Activated CD4-positive, alpha-beta T cell treated with anti-CD3 and anti-CD28 coated beads for 36 hours (primary cell): ENCODE measurements at regions not wholly inside any gene's neighbourhood (a gene's known extent, or its start where the extent isn't known, plus 50 kb on each side); places are given as distances from the start of the nearest gene placed in this dataset.
"Not testable (repeated sequence)": the region's sequence is repeated elsewhere in the genome, so short reads cannot be mapped to it uniquely, and the experiment has no call there.

Experiments used
- ATAC-seq: fragments of 200-7000 bp; cut with Tn5 transposase; one replicate; pipeline ENCODE4 v1.10.0; 2021; ENCODE audit warnings: mild to moderate bottlenecking, moderate library complexity
- CTCF ChIA-PET: fragments of 350-600 bp; sonication (Branson Sonifier 250); formaldehyde crosslinking; loops from one replicate; lab custom pipeline; 2021; ENCODE audit warnings: antibody characterized with exemption; lab: Charles Lee
- POLR2A ChIA-PET: fragments of 350-600 bp; sonication (Branson Sonifier 250); formaldehyde crosslinking; loops from one replicate; lab custom pipeline; 2021; ENCODE audit warnings: antibody characterized with exemption, inconsistent platforms; lab: Charles Lee
- DNase-seq: peaks from one replicate; pipeline ENCODE4 v3.0.0-alpha.2; 2020
- H3K27ac Mint-ChIP-seq: one replicate; pipeline ENCODE4 v1.8.0; 2021; ENCODE audit warnings: mixed read lengths
- H3K27me3 Mint-ChIP-seq: one replicate; pipeline ENCODE4 v1.8.0; 2021; ENCODE audit warnings: mixed read lengths
- H3K36me3 Mint-ChIP-seq: one replicate; pipeline ENCODE4 v1.8.0; 2021; ENCODE audit warnings: low read depth, mixed read lengths
- H3K4me1 Mint-ChIP-seq: one replicate; pipeline ENCODE4 v1.8.0; 2021; ENCODE audit warnings: mixed read lengths
- H3K4me3 Mint-ChIP-seq: one replicate; pipeline ENCODE4 v1.8.0; 2021; ENCODE audit warnings: mild to moderate bottlenecking, moderate library complexity, mixed read lengths
- H3K9me3 Mint-ChIP-seq: one replicate; pipeline ENCODE4 v1.8.0; 2021; ENCODE audit warnings: low read depth, mixed read lengths
- intact Hi-C, 2 experiments: fragments of 100-400 bp; cut with DNase I in 1 of 2; cut with micrococcal nuclease in 1 of 2; formaldehyde crosslinking; loops; one replicate each; pipeline versions ENCODE4 v1.14.2 to v1.15.1; 2022 to 2024; cut with DNase I, micrococcal nuclease

DNA sequence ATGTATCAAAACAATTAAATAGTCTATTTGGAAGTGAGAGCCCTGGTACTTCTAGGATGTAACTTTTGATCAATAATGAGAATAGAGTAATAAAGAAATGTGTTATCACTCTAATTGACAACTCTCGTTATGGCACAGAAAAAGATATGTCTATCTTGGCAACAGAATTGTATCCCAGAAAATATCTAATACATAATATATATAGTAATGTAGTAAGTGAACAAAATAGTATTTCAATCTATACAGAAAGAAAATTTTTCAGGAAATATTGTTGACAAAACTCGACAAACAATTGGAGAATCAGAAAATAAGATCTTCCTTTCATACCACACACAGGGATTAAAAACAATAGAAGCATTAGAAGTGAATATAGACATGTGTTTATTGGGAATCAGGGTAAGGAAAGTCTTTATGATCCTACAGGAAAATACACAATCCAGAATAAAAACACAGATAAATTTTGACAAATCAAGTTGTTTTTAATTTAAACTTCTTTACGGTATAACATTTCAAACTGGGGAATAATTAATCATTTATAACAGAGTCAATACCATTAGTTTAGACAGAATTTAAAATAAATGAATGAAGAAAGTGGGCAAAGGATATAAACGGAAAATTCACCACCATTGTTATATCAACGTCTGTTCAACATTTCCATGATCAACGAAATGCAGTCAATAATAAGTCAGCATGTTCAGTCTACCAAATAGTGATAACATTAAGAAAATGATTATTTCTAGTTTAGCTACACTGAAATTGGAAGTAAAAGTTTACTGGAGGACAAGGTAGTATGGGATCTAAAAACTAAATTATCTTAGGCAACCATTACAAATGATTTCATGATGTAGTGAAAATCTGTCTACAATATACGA lies 1526.5 kb upstream of the TPTE start:
- Mint-ChIP-seq H3K4me1 (no peaks in the 10 kb centered on the region), H3K9me3 (peaks cover 52% of the 10 kb centered on the region), H3K27ac (no peak overlapping the region), H3K27me3 (peaks cover 30% of the 10 kb centered on the region), H3K36me3 (peaks cover 3% of the 10 kb centered on the region), H3K4me3 (no peak overlapping the region)
- intact Hi-C loops = no loop called here
- POLR2A ChIA-PET = no interaction called here
- no peak for DNase-seq
- CTCF ChIA-PET = no interaction called here
- no peak for ATAC-seq

DNA sequence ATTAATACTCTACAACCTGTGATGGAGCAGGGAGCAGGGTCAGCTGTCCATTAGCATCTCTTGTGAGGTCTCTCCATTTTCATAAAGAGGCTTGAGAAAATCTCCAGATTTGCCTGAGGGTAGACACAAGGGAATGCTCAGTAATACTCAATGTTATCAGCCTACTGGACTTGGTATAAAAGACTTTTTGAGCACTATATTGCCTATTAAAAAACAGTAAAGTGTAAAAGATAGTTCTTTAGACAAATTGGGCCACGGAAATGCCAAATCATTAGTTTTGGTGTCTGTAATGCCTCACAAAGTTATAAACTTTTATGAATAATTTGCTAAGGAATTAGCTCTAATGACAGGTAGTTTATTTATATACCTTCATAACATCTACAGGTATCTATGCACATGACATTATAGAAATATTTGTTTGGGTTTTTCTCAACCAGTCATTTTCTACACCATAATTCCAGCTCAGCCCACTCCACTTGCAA lies 1524.9 kb upstream of the TPTE start:
- H3K27ac Mint-ChIP-seq, ATAC-seq, intact Hi-C loops, H3K4me3 Mint-ChIP-seq, H3K4me1 Mint-ChIP-seq, CTCF ChIA-PET, H3K36me3 Mint-ChIP-seq, DNase-seq: not testable (repeated sequence)
- H3K9me3 Mint-ChIP-seq = peaks cover 50% of the 10 kb centered on the region
- H3K27me3 Mint-ChIP-seq = peaks cover 22% of the 10 kb centered on the region
- POLR2A ChIA-PET = interaction anchor here (0.6 kb wide), 1 partner anchor 26 kb away, joined by 3 read pairs; no protein-coding TSS in a partner anchor

DNA sequence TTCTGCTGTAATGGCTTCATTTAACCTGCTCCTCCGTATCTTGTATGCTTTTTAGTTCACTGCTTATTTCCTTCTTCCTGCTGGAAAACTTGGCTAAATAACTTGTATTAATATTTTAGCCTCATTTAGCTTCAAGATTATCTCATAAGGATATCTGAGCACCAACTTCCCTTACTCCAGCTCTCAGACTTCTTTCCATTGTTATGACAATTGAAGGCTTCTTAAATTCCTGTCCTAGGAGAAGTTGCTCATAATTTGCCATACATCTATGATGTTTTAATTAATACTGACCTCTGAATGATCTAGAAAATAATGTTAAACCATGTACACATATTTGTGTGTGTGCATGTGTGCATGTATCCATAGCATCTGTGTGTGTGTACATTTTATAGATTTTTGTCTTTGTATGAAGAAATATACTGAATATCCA lies 1524.4 kb upstream of the TPTE start:
- intact Hi-C loops = no loop called here
- H3K4me1 Mint-ChIP-seq = no peaks in the 10 kb centered on the region
- peaks cover 47% of the 10 kb centered on the region for H3K9me3 Mint-ChIP-seq
- no peak overlapping the region for H3K27ac Mint-ChIP-seq
- H3K27me3 Mint-ChIP-seq = peaks cover 17% of the 10 kb centered on the region
- POLR2A ChIA-PET = interaction anchor here (0.6 kb wide), 1 partner anchor 26 kb away, joined by 3 read pairs; no protein-coding TSS in a partner anchor
- no peaks in the 10 kb centered on the region for H3K36me3 Mint-ChIP-seq
- ATAC-seq (no peak), DNase-seq (no peak)
- CTCF ChIA-PET = no interaction called here
- H3K4me3 Mint-ChIP-seq = no peak overlapping the region

DNA sequence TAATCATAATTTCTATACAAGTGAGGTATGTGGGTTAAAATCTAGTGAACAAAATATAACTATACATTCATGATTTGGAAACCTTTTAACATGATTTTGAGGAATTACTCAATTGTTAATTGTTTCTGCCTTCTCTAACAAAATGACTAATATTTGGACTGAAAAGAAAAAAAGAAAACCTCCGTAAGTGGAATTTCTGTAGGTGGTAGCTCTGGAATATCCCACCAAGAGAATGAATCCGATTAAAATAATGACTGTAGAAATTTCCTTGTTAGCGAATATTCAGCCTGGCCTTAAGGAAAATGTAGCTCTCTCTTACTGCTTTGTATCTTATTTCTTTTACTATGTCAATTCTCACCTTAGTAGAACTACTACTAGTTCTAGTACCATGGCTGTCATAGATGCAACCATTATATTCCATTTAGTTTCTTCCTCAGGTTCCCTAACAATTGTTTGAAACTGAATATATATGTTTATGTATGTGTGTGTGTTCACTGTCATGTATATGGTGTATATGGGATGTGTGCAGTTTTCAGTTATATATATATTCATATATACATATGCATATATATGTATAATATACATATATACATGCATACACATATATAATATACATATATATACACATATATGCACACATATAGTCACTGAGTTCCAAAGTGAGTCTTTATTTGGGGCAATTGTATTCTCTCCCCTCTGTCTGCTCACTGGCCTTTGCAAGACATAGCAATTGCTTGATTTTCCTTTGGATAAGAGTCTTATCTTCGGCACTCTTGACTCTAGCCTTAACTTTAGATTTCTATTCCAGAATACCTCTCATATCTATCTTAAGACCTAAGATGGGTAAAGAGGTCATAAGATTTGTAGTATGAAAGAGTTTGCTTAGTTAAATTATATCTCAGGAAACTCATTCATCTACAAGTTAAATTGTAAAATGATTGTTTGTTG lies 1523.7 kb upstream of the TPTE start:
- H3K9me3 Mint-ChIP-seq = peaks cover 45% of the 10 kb centered on the region
- intact Hi-C loops, H3K36me3 Mint-ChIP-seq, H3K4me1 Mint-ChIP-seq, CTCF ChIA-PET, H3K27ac Mint-ChIP-seq, H3K4me3 Mint-ChIP-seq, ATAC-seq, POLR2A ChIA-PET, H3K27me3 Mint-ChIP-seq, DNase-seq: not testable (repeated sequence)

DNA sequence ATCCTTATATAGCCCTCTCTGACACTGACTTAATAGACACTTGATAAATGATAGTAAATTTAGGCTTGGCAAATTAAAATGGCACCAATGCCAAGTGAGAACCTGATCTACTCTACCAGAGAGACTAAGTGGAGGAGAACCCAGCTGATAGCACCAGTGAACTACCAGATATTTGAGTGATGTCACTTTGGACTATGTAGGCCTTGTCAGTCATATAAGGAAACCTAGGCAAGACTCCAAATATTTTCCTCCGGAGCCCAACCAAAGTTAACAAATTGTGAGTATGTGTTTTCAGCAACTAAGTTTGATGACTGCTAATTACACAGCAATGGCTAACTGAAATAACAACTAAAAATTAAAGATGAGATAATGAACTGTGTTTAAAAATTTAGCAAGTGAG lies 1522.9 kb upstream of the TPTE start:
- H3K4me3 Mint-ChIP-seq, H3K27ac Mint-ChIP-seq, POLR2A ChIA-PET, H3K4me1 Mint-ChIP-seq, H3K36me3 Mint-ChIP-seq, H3K27me3 Mint-ChIP-seq, intact Hi-C loops, CTCF ChIA-PET, DNase-seq, ATAC-seq: not testable (repeated sequence)
- H3K9me3 Mint-ChIP-seq = peaks cover 38% of the 10 kb centered on the region

DNA sequence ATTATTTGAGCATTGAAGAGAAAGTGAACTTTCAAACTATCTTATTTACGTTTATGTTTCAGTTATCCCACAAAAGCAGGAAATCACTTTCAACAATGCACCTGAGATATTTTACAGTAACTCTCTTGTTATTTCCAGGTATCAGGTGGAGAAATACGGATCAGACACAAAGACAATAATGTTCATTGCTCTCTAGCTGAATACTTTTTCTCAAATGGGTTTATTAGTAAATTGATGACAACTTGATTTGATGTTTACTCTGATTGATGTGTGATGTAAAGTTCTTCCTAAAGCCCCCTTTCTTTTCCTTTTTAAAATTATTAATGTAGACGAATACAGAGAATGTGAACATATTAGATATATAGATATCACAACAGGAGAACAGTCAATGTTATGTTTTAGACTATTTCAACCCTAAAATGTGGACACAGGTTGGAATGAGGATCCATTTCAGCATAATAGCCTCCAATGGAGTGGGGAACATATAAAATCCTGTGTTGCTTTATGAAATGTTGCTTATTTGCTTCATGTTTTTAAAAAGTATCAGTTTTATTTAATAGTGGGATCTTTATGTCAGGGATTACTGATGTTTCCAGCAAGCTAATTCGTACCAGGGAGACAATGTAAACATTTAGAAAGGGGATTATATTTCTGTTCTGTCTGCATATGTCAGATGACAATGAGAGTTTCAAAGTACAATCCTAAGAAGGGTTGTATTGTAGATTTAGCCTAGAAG lies 1522.3 kb upstream of the TPTE start:
- ATAC-seq = no peak
- Mint-ChIP-seq H3K27me3 (no peaks in the 10 kb centered on the region), H3K9me3 (peaks cover 35% of the 10 kb centered on the region), H3K4me3 (no peak overlapping the region), H3K4me1 (no peaks in the 10 kb centered on the region), H3K27ac (no peak overlapping the region), H3K36me3 (no peaks in the 10 kb centered on the region)
- ChIA-PET POLR2A (no interaction called here), CTCF (no interaction called here)
- no peak for DNase-seq
- intact Hi-C loops = no loop called here

DNA sequence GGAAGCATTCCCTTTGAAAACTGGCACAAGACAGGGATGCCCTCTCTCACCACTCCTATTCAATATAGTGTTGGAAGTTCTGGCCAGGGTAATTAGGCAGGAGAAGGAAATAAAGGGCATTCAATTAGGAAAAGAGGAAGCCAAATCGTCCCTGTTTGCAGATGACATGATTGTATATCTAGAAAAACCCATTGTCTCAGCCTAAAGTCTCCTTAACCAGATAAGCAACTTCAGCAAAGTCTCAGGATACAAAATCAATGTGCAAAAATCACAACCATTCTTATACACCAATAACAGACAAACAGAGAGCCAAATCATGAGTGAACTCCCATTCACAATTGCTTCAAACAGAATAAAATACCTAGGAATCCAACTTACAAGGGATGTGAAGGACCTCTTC lies 1521.3 kb upstream of the TPTE start:
- peaks cover 30% of the 10 kb centered on the region for H3K9me3 Mint-ChIP-seq
- H3K27ac Mint-ChIP-seq, H3K4me3 Mint-ChIP-seq, intact Hi-C loops, H3K36me3 Mint-ChIP-seq, CTCF ChIA-PET, H3K4me1 Mint-ChIP-seq, ATAC-seq, POLR2A ChIA-PET, DNase-seq, H3K27me3 Mint-ChIP-seq: not testable (repeated sequence)

DNA sequence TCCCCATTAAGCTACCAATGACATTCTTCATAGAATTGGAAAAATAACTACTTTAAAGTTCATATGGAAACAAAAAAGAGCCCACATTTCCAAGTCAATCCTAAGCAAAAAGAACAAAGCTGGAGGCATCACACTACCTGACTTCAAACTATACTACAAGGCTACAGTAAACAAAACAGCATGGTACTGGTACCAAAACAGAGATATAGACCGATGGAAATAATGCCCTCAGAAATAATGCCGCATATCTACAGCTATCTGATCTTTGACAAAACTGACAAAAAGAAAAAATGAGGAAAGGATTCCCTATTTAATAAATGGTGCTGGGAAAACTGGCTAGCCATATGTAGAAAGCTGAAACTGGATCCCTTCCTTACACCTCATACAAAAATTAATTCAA lies 1520.7 kb upstream of the TPTE start:
- CTCF ChIA-PET, intact Hi-C loops, ATAC-seq, DNase-seq, H3K27ac Mint-ChIP-seq, H3K4me3 Mint-ChIP-seq, H3K27me3 Mint-ChIP-seq, H3K36me3 Mint-ChIP-seq, H3K4me1 Mint-ChIP-seq, POLR2A ChIA-PET: not testable (repeated sequence)
- peaks cover 30% of the 10 kb centered on the region for H3K9me3 Mint-ChIP-seq

DNA sequence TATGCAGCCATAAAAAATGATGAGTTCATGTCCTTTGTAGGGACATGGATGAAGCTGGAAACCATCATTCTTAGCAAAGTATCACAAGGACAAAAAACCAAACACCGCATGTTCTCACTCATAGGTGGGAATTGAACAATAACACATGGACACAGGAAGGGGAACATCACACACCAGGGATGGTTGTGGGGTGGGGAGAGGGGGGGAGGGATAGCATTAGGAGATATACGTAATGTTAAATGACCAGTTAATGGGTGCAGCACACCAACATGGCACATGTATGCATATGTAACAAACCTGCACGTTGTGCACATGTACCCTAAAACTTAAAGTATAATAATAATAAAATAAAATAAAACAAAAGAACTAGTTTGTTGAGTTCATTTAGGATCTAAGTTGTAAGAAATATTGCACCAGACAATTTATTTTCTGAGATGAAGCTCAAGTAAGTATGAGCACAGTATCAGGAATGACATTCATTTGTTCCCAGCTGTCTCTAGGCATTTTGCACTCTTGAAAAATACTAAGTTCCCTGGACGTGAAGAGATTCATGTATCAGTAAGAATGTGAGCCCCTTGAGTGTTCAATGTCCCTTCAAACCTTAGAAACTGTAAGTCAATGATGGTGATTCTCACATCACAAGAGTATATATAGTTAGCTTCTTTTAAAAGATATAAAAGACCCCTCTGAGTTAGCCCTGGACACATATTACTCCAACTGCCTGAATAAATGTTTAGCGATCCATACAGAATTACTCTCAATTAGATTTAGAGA lies 1519.3 kb upstream of the TPTE start:
- H3K27ac Mint-ChIP-seq, intact Hi-C loops, ATAC-seq, H3K4me1 Mint-ChIP-seq, H3K36me3 Mint-ChIP-seq, DNase-seq, POLR2A ChIA-PET, CTCF ChIA-PET, H3K4me3 Mint-ChIP-seq, H3K27me3 Mint-ChIP-seq: not testable (repeated sequence)
- H3K9me3 Mint-ChIP-seq = peaks cover 31% of the 10 kb centered on the region

DNA sequence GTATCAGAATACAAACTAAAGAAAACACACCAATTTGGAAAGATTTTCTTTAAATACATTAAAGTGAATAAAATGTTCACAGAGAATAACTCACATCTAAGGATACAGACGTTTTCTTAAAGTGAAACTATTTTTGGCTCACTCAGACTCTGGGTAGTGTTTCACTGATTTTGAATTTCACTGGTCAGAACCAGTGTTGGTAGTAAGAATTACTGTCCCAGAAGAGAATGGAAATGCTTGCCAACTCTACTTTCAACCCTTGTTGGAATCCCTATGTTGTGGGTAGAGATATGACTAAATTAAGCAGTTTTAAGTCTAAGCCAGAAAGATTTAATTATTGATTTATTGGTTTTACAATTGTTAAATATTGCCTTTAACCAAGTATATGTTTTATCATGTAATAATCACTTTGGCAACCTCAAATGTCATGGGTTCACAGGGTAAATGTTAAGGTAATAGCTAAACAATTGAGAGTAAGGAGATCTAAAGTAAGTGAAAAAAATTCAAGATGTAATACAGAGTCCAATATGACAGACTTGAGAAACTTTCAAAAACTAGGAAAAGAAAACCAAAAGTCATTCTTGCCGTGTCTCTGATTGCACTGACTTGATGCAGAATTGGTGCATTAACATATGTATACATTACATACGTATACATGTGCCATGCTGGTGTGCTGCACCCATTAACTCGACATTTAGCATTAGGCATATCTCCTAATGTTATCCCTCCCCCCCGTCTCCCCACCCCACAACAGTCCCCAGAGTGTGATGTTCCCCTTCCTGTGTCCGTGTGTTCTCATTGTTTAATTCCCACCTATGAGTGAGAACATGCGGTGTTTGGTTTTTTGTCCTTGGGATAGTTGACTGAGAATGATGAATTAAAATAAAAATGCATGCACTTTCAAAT lies 1517.2 kb upstream of the TPTE start:
- H3K27ac Mint-ChIP-seq, H3K4me3 Mint-ChIP-seq, intact Hi-C loops, POLR2A ChIA-PET, DNase-seq, ATAC-seq, H3K4me1 Mint-ChIP-seq, H3K36me3 Mint-ChIP-seq: not testable (repeated sequence)
- Mint-ChIP-seq H3K27me3 (peaks cover 15% of the 10 kb centered on the region), H3K9me3 (peaks cover 24% of the 10 kb centered on the region)
- CTCF ChIA-PET = interaction anchor here (0.6 kb wide), 1 partner anchor 12 kb away, joined by 3 read pairs; no protein-coding TSS in a partner anchor
